GM21619 (cell line): ENCODE measurements at regions not wholly inside any gene's neighbourhood (a gene's known extent, or its start where the extent isn't known, plus 50 kb on each side); places are given as distances from the start of the nearest gene placed in this dataset.

Experiments used
- ATAC-seq: cut with Tn5 transposase; IDR thresholded peaks from one replicate; pipeline ENCODE4 v1.9.1; 2021; ENCODE audit not compliant: unreplicated experiment

DNA sequence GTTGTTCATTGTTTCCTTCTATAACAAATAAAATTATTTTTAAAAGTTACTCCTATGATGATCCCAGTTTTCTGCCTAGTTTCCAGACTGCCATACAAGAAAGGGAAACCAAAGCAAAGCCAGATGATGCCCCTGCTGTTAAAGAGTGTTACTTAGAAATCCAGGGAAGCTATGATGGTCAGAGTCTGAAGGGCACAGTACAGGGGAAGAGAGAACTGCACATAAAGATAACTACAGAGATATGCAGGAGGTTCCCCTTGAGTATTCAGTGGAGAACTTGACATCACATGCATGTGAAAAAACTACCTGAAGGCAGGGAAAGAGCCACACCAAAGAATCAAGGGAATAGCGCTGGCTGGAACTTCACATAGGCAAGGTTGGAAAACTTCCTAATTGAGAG lies 494.2 kb upstream of the FSTL5 start:
- no peak for ATAC-seq

DNA sequence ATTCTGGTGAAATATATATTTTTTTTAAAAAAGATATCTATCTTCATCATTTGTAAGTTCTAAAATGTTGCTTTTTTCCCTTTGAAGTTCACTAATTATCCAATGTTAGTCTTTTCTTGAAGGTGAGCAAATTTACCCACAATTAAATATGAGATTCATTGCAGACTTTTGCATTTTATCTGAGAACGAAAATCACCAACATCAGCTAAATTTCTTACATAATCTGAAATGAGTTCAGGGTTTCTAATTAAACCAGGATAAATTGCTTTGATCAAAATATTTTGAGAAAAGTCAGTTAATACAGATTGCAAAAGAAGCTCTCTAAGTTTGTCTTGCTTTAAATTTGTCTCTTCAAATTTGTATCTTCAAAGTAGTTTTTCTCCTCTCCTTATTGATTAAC lies 486.4 kb upstream of the FSTL5 start:
- no peak for ATAC-seq

DNA sequence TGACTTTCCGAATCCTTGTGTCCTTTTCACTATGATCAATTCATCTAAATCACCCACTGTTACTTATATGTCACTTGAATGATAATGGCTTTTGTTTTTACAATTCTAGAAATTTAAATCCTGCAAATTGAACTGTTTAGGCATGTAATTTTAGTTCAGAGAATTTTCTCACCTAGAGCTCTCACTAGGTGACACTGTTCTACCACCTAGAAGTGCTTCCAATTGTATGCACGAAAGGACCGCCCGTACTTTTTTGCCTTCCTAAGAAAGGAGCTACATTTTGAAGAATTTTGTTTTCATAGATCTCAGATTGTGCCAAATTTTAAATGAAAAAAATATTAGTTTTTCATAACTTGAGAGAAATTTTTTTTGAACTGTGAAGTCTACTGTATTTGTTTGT lies 481.6 kb upstream of the FSTL5 start:
- no peak for ATAC-seq

DNA sequence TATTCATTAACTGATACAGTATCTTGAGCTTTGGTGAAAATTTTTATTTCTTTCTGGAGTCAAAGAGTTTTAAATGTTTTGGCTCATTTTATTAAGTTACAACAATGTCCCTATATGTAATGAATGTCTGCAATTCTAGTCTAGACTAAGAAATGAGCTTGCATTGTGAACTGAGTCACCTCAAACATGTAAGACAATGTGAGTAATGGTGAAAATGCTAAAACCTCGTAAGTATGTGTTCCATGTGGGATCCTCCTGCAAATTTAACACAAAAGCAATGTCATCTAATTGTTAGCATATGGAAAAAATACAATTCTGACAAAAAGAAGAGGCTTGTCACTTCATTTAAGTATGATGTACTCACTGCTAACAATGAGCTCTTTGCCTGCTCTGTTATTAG lies 480.5 kb upstream of the FSTL5 start:
- ATAC-seq, result no peak

DNA sequence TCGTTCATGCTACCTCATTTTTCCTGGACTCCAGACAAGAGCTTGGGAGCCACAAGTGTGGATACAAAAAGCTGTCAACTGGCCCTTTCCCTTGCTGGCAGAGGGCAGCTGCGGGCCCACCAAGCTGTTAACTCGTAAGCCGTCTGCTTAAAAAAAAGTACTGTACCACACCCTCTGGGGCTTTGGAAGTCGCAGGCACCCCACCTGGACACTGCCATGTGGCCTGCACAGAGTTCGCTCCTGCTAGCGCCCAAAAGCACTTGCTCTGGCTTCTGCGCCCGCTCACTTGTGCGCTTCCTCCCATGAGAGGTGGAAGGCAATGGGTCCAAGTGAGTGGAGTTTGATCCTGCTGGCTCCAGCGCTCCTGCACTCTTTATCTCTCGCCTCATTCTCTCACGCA lies 476.4 kb upstream of the FSTL5 start:
- ATAC-seq, result no peak

DNA sequence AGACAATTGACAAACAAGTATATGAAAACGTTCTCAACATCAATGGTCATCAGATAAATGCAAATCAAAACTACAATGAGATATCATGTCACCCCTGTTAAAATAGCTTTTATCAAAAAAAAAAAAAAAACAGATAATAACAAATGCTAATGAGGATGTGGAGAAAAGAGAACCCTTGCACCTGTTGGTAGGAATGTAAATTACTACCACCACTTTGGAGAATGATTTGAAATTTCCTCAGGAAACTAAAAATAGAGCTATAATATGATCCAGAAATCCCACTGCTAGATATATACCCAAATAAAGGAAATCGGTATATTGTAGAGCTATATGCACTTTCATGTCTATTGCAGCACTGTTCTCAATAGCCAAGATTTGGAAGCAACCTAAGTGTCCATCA lies 470.6 kb upstream of the FSTL5 start:
- no peak for ATAC-seq

DNA sequence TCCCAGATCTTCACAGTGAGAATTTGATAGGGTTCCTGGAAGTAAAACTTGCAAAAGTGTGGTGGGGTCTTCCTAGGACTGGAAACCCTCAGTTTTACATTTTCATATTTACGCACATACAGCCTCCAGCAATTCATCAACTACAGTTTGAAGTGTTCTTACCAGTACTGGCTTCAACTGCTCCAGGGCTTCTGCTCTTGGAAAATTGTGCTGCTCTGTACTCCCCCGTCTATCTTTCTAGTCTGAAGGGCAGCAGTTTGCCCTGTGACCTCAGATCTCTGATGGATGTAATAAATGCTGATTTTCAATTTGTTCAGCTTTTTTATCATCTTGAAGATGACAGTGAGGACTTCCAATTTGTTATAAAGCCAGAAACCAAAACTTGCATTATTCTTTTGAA lies 458.9 kb upstream of the FSTL5 start:
- no peak for ATAC-seq

DNA sequence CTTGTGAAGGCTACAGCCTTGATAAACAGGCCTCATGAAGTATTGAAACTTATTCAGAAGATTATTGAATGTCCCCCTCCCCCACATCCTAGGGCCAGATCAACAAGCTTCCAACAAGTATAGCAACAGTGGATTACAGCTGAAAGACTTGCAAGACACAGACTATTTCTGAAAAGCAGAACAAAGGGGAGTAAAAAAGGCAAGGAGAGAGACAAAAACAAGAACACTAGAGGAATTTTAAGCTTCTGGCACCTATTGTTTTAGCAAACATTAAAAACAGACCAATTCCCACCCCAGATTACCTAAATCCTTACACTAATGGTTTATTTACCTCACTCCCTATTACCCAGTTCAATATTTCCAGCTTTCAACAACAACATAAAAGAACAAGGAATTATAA lies 446.3 kb upstream of the FSTL5 start:
- ATAC-seq, result no peak

DNA sequence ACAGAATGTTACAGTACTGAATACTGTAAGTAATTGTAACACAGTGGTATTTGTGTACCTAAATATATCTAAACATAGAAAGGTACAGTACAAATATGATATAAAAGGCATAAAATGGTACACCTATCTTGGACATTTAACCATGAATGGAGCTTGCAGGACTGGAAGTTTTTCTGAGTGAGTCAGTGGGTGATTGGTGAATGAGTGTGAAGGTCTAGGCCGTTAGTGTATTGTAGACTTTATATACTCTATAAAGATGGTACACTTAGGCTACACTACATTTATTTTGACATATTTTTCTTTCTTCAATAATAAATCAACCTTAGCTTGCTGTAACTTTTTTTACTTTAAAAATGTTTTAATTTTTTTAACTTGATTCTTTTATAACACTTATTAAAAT lies 422.5 kb upstream of the FSTL5 start:
- no peak for ATAC-seq

DNA sequence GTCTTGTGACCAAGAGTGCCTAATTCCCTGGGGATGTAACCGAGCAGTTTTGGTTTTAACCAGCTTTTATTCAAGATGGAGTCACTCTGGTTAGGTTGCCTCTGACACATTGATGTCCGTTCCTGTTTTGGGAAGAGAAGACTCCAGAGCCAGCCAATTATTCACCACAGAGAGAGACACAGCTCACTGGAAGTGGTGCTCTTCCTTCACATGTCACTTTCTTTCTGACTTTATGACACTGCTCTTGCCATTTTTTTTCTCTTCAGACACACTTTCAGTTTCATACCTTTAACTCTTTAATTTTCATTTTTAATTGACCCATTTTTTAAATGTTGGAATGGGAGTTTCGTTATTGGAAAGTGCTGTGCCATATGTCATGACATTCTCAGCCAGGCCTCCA lies 418.4 kb upstream of the FSTL5 start:
- peak; percentile 58 for ATAC-seq

DNA sequence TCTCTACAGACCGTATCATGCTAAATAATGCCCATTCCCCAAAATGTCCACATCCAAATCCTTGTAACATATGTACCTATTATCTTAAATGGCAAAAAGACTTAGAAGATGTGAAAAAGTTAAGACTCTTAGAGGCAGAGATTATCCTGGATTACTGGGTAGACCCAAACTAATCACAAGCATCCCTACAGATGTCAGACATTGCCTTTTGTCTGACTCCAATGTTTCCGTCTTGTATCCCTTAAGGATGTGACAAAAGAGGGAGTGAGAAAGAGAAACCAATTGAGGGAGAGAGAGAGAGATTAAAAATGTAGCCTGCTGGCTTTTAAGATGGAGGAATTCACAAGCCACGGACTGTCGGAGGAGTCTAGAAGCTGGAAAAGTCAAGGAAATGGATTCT lies 401.9 kb upstream of the FSTL5 start:
- no peak for ATAC-seq

DNA sequence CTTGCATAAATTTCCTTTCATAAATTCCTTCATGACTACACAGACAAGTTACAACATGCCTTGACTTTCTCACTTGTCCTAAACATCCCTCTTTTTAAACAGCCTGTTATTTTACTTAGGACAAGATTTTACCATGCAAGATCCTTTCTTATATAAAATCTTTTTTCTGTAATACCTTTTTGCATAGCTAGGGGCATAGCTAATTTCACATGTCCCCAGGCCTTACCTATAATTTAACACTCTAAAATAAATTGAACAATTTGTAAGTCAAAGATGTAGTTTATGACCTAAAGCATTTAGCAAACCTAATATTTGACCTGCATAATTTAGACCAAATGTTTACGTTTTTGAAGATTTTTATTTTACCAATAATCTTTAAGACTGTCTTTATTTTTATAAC lies 396.3 kb upstream of the FSTL5 start:
- no peak for ATAC-seq

DNA sequence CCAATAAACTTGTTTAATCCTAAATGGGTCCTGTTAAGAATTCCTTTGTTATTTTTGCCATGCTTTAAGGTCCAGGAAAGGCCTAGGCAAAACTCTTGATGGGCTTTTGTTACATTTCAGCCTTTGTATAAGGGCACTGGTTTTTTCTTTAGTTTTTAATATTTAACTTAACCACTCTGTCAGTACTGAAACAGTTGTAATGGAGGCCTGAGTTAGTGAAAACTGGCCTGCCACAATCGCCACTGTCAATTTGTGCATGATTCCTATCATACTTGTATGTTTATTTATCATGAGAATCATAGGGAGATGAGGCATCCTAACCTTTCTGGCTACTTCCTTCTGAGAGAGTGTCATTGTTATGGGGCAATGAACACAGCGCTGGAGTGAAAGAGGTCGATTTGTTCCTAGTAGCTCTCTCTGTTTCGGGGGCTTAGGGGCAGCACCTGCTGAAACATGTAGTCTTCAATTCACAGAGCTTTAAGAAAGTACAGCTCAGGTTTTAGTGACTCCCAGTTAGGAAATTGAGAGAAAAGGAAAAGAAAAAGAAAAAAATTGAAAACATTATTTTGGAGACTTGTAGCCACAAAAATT lies 393.8 kb upstream of the FSTL5 start:
- no peak for ATAC-seq

DNA sequence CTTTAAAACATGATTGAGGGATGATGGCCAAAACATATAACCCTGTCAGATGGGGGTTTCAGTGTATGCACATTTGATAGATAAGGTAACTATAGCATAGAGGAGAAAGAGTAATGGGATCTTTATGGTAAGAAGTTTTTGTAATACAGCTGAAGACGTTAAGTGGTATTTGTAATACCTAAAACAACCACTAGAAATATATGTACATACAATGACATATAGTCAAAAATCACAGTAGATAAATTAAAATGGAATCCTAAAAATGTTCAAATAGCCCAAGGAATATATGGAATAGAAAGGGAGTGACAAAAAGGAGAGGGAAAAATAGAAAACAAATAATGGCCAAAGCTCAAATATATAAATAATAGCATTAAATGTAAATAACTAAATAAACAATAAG lies 371.3 kb upstream of the FSTL5 start:
- no peak for ATAC-seq

DNA sequence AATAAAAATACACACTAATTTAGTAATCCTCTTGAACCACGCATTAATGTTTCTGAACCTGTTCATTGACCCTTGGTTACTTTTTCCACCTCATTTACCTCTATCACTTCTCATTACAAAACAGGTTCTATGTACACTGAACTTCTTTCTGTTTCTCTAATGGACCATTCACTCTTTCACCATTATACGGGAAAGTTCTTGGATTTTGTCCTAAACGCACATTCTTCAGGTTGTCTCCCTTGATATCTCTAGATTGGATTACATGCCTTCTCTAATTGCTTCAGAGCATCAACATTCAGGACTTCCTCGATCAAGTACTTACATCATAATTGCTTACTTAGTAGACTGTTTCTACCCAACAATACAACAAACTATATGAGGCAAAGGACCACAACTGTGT lies 359.4 kb upstream of the FSTL5 start:
- ATAC-seq, result no peak

DNA sequence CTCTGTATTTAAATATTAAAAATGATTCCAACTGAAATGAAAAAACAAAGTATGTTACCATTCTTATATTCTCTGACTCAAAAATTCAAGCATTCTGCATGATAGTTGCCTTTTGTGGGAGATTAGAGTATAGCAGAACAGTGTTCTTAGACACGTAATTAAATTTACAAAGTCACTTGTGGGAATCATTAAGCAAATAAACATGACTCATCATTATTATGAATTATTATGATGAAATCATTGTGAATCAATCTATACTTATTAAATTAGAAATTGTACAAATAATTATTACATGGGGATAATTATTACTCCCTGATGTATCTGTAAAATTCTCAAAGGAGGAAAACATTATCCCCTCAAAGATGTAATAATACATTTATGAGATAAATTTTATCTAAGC lies 358.9 kb upstream of the FSTL5 start:
- ATAC-seq, result no peak

DNA sequence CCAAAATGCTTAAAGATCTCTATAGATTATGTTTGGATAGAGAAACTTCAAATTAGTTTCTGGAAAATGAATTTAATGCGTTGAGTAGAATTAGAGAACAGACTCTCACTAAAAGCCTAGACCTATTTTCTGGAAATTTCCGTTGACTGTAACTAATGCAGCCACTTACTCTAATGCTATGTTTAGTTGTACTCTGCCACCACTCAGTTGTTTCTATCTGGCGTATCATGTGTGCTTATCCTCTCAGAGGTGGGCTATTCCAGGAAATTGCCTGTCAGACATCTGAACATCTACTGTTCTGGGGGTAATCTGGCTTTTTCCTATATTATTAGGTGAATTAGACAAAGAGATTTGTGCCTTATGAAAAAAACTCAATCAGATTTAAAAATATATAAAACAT lies 347.1 kb upstream of the FSTL5 start:
- no peak for ATAC-seq

DNA sequence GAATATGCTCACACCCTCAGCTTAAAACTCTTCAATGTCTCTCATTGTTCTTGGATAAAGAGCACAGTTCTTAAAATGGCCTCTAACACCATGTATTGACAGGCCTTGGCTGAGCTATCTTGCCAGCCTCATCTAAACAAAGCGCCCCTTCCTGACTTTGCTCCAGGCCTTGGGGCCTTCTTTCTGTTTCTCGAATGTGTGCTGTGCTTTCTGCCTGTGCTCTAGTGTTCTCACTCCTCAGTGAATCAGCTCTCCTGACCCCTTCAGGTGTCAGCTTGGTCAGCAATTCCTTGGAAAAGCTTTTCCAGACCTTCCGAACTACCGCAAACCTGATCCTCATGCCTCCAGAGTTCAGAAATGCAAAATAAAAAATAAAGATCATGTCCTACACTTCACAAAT lies 346.3 kb upstream of the FSTL5 start:
- ATAC-seq, result no peak

DNA sequence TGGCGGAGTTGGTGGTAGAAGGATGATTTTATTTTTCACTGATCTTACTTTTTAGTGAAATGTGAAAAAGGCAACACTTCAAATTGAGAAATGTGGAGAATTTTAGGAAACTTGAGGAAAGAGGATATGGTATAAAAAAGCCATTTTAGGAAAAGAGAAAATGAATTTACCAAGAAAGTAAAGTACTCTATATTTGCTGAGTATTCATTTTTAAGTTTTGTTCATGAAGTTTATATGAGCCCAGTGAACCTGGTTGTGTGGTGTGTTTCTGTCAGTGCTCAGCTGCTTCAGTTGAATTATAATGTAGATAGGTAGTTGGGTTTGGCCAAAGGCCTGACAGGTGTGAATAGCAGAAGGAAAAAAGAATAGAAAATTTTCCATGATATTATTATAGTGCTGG lies 345.5 kb upstream of the FSTL5 start:
- ATAC-seq, result no peak

DNA sequence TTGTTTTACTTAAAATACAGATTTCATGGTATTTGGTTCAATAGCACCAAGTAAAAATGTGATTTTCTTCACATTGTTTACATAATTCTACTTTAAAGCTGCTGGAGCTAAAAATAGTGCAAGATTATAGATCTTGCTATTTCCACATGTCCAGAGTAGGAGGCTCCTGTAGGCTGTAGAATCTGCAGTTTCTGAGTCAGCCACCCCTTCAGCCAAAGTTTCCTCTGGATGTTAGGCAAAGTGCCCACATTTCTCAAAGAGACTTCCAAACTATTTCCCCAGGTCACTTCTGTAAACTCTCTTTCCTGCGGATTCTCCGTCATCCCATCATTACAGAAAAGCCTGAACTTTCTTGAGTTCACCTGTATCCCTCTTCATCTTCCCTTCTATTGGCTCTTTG lies 342.5 kb upstream of the FSTL5 start:
- ATAC-seq, result no peak

DNA sequence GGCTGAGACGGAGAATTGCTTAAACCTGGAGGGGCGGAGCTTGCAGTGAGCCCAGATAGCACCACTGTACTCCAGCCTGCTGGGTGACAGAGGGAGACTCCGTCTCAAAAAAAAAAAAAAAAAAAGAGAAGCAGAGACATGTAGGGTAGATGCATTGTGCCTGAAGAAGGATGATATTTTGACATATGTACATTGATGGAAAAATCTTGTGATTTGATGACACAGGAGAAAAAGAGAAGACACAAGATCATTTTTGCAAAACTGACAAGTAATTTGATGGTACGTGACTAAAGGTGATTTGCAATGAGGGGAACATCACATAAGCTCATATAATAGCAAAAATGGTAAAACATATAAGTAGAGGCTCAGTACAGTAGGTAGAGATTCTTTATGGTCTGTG lies 340.1 kb upstream of the FSTL5 start:
- ATAC-seq, result no peak

DNA sequence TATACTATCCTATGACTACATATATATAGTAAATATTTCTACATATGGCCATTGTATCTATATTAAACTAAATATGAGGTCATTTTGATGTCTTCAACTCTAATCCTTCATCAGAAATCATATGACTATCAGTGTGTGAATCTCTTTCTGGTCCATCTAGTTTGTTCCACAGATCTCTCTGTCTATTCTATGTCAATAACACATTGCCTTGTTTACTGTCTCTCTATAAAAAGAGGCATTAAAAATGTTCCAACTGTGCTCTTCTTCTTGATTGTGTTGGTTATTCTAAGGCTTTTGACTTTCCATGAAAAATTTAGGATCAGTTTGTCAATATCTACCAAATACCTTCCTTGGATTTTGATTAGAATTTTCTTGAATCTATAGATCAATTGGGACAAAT lies 338.3 kb upstream of the FSTL5 start:
- no peak for ATAC-seq

DNA sequence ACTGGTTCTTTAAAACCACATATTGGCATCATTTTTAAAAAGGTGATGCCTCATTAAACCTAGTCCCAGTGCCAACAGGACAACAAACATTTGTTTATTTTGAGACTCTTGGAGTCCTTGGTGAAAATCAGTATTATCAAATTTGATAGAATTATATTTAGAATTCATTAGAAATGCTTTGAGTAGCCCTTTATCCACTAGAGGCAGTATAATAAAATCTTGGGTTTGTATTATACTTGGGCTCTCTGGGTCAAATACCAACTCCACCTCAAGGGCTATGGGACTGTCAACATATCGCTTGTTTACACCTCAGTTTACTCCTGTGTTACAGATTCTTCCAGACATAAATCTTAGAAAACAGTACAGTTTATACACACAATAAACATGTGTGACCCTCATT lies 335.7 kb upstream of the FSTL5 start:
- no peak for ATAC-seq

DNA sequence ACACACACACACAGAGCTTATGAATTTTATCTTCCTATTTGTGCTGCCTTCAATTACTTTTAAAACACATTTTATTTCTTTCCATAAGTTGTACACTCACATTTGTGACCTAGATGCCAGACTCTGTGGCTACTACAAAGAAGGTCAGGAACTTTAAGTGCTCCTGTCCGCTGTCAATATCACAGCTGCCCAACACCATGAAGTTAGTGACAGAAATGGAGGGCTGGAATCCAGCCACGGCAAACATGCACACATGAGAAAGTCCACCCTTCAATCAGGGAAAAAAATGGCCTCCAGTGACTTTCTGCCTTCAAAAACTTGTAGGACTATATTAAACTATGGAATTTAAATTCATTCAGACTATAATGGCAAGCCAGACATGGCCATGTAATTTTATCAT lies 334.4 kb upstream of the FSTL5 start:
- no peak for ATAC-seq
